Peyer's patch (tissue), 4 donors: ENCODE measurements at regions not wholly inside any gene's neighbourhood (a gene's known extent, or its start where the extent isn't known, plus 50 kb on each side); places are given as distances from the start of the nearest gene placed in this dataset.
A peak's percentile ranks its signal among the peaks of the same experiment; 100 is the strongest.

Experiments
- DNase-seq, 3 donors: peaks; one replicate each; pipeline ENCODE4 v3.0.0-alpha.2; 2017 to 2019
- H3K27ac ChIP-seq, 4 donors: fragments of 200-600 bp; sonication (generic); one replicate each; pipeline ENCODE4 v1.5.1; 2016 to 2019
- H3K27me3 ChIP-seq, 2 donors: fragments of 200-600 bp; sonication (generic); one replicate each; pipeline ENCODE4 v1.5.1; 2019
- H3K36me3 ChIP-seq, 3 donors: fragments of 200-600 bp; sonication (generic); one replicate each; pipeline ENCODE4 v1.5.1; 2016 to 2019
- H3K4me1 ChIP-seq, 4 donors: fragments of 200-600 bp; sonication (generic); one replicate each; pipeline ENCODE4 v1.5.1; 2016 to 2019
- H3K4me3 ChIP-seq, 4 donors: fragments of 200-600 bp; sonication (generic); 1 replicate in 3 of 4; 2 replicates in 1 of 4; pipeline ENCODE4 v1.5.1; 2016 to 2019; ENCODE audit warnings: mild to moderate bottlenecking in 1 of 4
- H3K9me3 ChIP-seq, 4 donors: fragments of 200-600 bp; sonication (generic); one replicate each; pipeline ENCODE4 v1.5.1; 2016 to 2019; ENCODE audit warnings: mild to moderate bottlenecking in 1 of 4
- CTCF ChIP-seq, 6 experiments: fragments of 450-650 bp in 4 of 6; fragments of 200-600 bp in 2 of 6; sonication (generic) in 1 of 6; IDR thresholded peaks; one replicate each; pipeline ENCODE4 v1.5.1; 2017 to 2019; ENCODE audit warnings: antibody characterized with exemption in 6 of 6, mild to moderate bottlenecking in 3 of 6, moderate library complexity in 1 of 6
- POLR2A ChIP-seq, 2 donors: fragments of 450-650 bp; IDR thresholded peaks; one replicate each; pipeline ENCODE4 v1.5.1; 2017; ENCODE audit warnings: antibody characterized with exemption in 2 of 2, mild to moderate bottlenecking in 2 of 2, moderate library complexity in 2 of 2

GRCh38 chr2:47266939-47267710, 90.8 kb upstream of the CALM2 start:
- H3K27ac ChIP-seq, result peak overlapping the region in 2 of 4 donors; percentile 22 to 75
- H3K9me3 ChIP-seq, result no peaks in the 10 kb centered on the region
- TF ChIP-seq CTCF (IDR thresholded peaks at IDR 0.05) (peak in 3 of 6 experiments; percentile 14 to 25 (median 22)), POLR2A (IDR thresholded peaks at IDR 0.05) (no peak)
- H3K4me3 ChIP-seq, result no peak overlapping the region
- peaks cover 0 to 43% (median 8%) of the 10 kb centered on the region in 4 donors for H3K4me1 ChIP-seq
- DNase-seq, result no peak
- no peaks in the 10 kb centered on the region for H3K36me3 ChIP-seq
- H3K27me3 ChIP-seq, result no peaks in the 10 kb centered on the region

- H3K36me3 ChIP-seq, result no peaks in the 10 kb centered on the region
- no peaks in the 10 kb centered on the region for H3K9me3 ChIP-seq
- no peaks in the 10 kb centered on the region for H3K27me3 ChIP-seq
- no peak overlapping the region for H3K4me3 ChIP-seq
- no peak for TF ChIP-seq POLR2A (IDR thresholded peaks at IDR 0.05)
- no peak for TF ChIP-seq CTCF (IDR thresholded peaks at IDR 0.05)
- H3K27ac ChIP-seq, result no peak overlapping the region
- no peak for DNase-seq
- H3K4me1 ChIP-seq, result peaks cover 0 to 30% (median 3%) of the 10 kb centered on the region in 4 donors
Observed at GRCh38 chr2:47265751-47266231, 89.5 kb upstream of the CALM2 start.

- Histone ChIP-seq H3K27ac (no peak overlapping the region), H3K9me3 (no peaks in the 10 kb centered on the region)
Observed at GRCh38 chr2:47265158-47265557, 88.8 kb upstream of the CALM2 start.

GRCh38 chr2:47264686-47265085, 88.4 kb upstream of the CALM2 start:
- no peak for TF ChIP-seq POLR2A (IDR thresholded peaks at IDR 0.05)
- TF ChIP-seq CTCF (IDR thresholded peaks at IDR 0.05), result no peak
- Histone ChIP-seq H3K4me3 (no peak overlapping the region), H3K27me3 (no peaks in the 10 kb centered on the region), H3K4me1 (peaks cover 0 to 19% (median 3%) of the 10 kb centered on the region in 4 donors), H3K9me3 (no peaks in the 10 kb centered on the region), H3K27ac (no peak overlapping the region), H3K36me3 (no peaks in the 10 kb centered on the region)
- DNase-seq, result no peak

More at GRCh38 chr2:47265158-47265557, 88.8 kb upstream of the CALM2 start:
- Histone ChIP-seq H3K27me3 (no peaks in the 10 kb centered on the region), H3K4me3 (no peak overlapping the region), H3K36me3 (no peaks in the 10 kb centered on the region), H3K4me1 (peaks cover 0 to 23% (median 3%) of the 10 kb centered on the region in 4 donors)
- no peak for DNase-seq
- TF ChIP-seq POLR2A (IDR thresholded peaks at IDR 0.05) (no peak), CTCF (IDR thresholded peaks at IDR 0.05) (no peak)

- H3K4me3 ChIP-seq, result no peak overlapping the region
- no peaks in the 10 kb centered on the region for H3K36me3 ChIP-seq
- no peak for DNase-seq
- no peaks in the 10 kb centered on the region for H3K27me3 ChIP-seq
- TF ChIP-seq CTCF (IDR thresholded peaks at IDR 0.05), result no peak
- no peak for TF ChIP-seq POLR2A (IDR thresholded peaks at IDR 0.05)
- H3K27ac ChIP-seq, result no peak overlapping the region
- H3K4me1 ChIP-seq, result peaks cover 0 to 13% (median 3%) of the 10 kb centered on the region in 4 donors
- no peaks in the 10 kb centered on the region for H3K9me3 ChIP-seq
Observed at GRCh38 chr2:47264143-47264542, 87.8 kb upstream of the CALM2 start.
